ENCODE measurements at regions not wholly inside any gene's neighbourhood (a gene's known extent, or its start where the extent isn't known, plus 50 kb on each side); places are given as distances from the start of the nearest gene placed in this dataset.
"Not testable (repeated sequence)": the region's sequence is repeated elsewhere in the genome, so short reads cannot be mapped to it uniquely, and the experiment has no call there.

DNA sequence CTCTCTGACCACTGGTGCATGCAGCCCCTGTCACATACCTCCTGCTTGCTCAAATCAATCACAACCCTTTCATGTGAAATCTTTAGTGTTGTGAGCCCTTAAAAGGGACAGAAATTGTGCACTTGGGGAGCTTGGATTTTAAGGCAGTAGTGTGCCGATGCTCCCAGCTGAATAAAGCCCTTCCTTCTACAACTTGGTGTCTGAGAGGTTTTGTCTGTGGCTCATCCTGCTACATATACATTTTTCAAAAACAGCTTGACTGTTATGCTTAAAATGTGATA lies 413.8 kb downstream of the DAD1 start:
- peaks cover 30% of the 10 kb centered on the region for H3K27me3 ChIP-seq (ENCODE audit: insufficient read depth, low read length)
- RAD21 ChIA-PET (ENCODE audit: low non-redundant PET in 1 of 2, low total read pairs in 2 of 2, uncharacterized antibody in 2 of 2, unreplicated experiment in 2 of 2); H4K20me1 ChIP-seq (ENCODE audit: insufficient read depth); BruUV-seq (replicated peaks); H3K9me2 ChIP-seq (ENCODE audit: insufficient read depth); H3K36me3 ChIP-seq (ENCODE audit: control insufficient read depth in 1 of 2, insufficient read depth in 2 of 2, low read length in 2 of 2); POLR2A ChIA-PET; H3K4me2 ChIP-seq (ENCODE audit: low read length); H3K4me1 ChIP-seq (ENCODE audit: control insufficient read depth in 1 of 2, insufficient read depth in 2 of 2, low read length in 2 of 2); H3K79me2 ChIP-seq (ENCODE audit: insufficient read depth, low read length); H3K9ac ChIP-seq (ENCODE audit: low read length); intact Hi-C loops (cut with micrococcal nuclease); H2AFZ ChIP-seq (ENCODE audit: low read depth, low read length, poor library complexity, severe bottlenecking); H3K9me3 ChIP-seq (ENCODE audit: control insufficient read depth in 1 of 2, insufficient read depth in 1 of 2, low read depth in 1 of 2, low read length in 2 of 2); ATAC-seq; CTCF ChIA-PET; H3K27ac ChIP-seq (ENCODE audit: low read depth, low read length); DNase-seq (ENCODE audit: low read depth, low spot score); H3K4me3 ChIP-seq (replicated peaks in 1 of 2; ENCODE audit: low read depth in 1 of 2, low read length in 2 of 2): not testable (repeated sequence)

DNA sequence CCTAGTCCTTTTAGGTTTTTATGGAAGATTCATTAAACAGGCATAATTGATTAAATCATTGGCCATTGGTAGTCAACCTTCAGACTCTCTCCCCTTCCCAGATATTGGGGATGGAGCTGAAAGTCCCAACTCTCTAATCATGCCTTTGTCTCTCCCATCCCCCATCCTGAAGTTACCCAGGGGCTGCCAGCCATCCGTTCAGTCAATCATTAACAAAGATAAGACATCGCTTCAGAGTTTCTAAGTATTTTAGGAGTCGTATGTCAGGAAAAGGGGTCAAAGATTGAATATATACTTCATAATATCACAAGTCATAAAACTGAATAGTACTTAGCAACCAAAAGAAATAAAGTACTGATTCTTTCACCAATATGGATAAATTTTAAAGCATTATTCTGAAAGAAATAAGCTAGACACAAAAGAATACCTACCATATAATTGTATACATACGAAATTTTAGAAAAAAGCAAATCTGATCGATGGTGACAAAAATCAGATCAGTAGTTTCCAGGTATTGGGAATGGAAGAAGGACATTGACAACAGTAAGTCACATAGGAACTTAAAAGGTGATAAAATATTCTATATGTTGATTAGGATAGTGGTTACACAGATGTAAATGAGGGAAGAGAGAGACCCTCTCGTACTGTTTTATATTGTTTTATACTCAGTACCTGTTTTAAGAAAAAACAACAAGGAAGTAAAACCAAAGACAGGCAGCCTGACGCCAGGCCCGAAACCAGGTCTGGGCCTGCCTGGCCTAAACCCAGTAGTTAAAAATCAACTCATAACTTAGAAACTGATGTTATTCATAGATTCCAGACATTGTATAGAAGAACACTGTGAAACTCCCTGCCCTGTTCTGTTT lies 414.4 kb downstream of the DAD1 start:
- H2AFZ ChIP-seq (ENCODE audit: low read depth, low read length, poor library complexity, severe bottlenecking), result no peak overlapping the region
- H3K27ac ChIP-seq (ENCODE audit: low read depth, low read length), result no peak overlapping the region
- H3K9me3 ChIP-seq (ENCODE audit: control insufficient read depth in 1 of 2, insufficient read depth in 1 of 2, low read depth in 1 of 2, low read length in 2 of 2), result no peaks in the 10 kb centered on the region
- ChIA-PET CTCF (no interaction called here), POLR2A (no interaction called here), RAD21 (ENCODE audit: low non-redundant PET in 1 of 2, low total read pairs in 2 of 2, uncharacterized antibody in 2 of 2, unreplicated experiment in 2 of 2) (no interaction called here)
- no peaks in the 10 kb centered on the region for H3K9me2 ChIP-seq (ENCODE audit: insufficient read depth)
- TF ChIP-seq SP1 (IDR thresholded peaks at IDR 0.05; ENCODE audit: low read depth) (no peak), ELF1 (IDR thresholded peaks at IDR 0.05; ENCODE audit: borderline replicate concordance, low read depth) (no peak), EGR1 (IDR thresholded peaks at IDR 0.05; ENCODE audit: low read depth) (no peak), YY1 (IDR thresholded peaks at IDR 0.05; ENCODE audit: extremely low read depth, insufficient replicate concordance, low read depth, low read length) (no peak), JUND (IDR thresholded peaks at IDR 0.05) (no peak), CBX3 (IDR thresholded peaks at IDR 0.05; ENCODE audit: low read depth) (no peak), ZFX (IDR thresholded peaks at IDR 0.05) (no peak), TCF7L2 (IDR thresholded peaks at IDR 0.05; ENCODE audit: borderline replicate concordance, extremely low read depth, insufficient read depth, insufficient read length) (no peak), ZNF274 (IDR thresholded peaks at IDR 0.05; ENCODE audit: low read depth, low read length) (no peak), POLR2AphosphoS5 (IDR thresholded peaks at IDR 0.05; ENCODE audit: low read depth, low read length) (no peak)
- TF ChIP-seq, protein P1, sequence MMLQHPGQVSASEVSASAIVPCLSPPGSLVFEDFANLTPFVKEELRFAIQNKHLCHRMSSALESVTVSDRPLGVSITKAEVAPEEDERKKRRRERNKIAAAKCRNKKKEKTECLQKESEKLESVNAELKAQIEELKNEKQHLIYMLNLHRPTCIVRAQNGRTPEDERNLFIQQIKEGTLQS (IDR thresholded peaks at IDR 0.05), result no peak
- TF ChIP-seq, protein P2, sequence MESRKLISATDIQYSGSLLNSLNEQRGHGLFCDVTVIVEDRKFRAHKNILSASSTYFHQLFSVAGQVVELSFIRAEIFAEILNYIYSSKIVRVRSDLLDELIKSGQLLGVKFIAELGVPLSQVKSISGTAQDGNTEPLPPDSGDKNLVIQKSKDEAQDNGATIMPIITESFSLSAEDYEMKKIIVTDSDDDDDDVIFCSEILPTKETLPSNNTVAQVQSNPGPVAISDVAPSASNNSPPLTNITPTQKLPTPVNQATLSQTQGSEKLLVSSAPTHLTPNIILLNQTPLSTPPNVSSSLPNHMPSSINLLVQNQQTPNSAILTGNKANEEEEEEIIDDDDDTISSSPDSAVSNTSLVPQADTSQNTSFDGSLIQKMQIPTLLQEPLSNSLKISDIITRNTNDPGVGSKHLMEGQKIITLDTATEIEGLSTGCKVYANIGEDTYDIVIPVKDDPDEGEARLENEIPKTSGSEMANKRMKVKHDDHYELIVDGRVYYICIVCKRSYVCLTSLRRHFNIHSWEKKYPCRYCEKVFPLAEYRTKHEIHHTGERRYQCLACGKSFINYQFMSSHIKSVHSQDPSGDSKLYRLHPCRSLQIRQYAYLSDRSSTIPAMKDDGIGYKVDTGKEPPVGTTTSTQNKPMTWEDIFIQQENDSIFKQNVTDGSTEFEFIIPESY (IDR thresholded peaks at IDR 0.05; ENCODE audit: extremely low read depth, insufficient replicate concordance, low read length), result no peak
- TF ChIP-seq, protein P3, sequence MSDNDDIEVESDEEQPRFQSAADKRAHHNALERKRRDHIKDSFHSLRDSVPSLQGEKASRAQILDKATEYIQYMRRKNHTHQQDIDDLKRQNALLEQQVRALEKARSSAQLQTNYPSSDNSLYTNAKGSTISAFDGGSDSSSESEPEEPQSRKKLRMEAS (IDR thresholded peaks at IDR 0.05), result no peak
- TF ChIP-seq, protein P4, sequence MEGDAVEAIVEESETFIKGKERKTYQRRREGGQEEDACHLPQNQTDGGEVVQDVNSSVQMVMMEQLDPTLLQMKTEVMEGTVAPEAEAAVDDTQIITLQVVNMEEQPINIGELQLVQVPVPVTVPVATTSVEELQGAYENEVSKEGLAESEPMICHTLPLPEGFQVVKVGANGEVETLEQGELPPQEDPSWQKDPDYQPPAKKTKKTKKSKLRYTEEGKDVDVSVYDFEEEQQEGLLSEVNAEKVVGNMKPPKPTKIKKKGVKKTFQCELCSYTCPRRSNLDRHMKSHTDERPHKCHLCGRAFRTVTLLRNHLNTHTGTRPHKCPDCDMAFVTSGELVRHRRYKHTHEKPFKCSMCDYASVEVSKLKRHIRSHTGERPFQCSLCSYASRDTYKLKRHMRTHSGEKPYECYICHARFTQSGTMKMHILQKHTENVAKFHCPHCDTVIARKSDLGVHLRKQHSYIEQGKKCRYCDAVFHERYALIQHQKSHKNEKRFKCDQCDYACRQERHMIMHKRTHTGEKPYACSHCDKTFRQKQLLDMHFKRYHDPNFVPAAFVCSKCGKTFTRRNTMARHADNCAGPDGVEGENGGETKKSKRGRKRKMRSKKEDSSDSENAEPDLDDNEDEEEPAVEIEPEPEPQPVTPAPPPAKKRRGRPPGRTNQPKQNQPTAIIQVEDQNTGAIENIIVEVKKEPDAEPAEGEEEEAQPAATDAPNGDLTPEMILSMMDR (IDR thresholded peaks at IDR 0.05 in 2 of 3, conservative IDR thresholded peaks at IDR 0.05 in 1 of 3; ENCODE audit: borderline replicate concordance in 1 of 3, insufficient read depth in 1 of 3, low read depth in 2 of 3, low read length in 2 of 3), result no peak
- no peak overlapping the region for H3K4me3 ChIP-seq (replicated peaks in 1 of 2; ENCODE audit: low read depth in 1 of 2, low read length in 2 of 2)
- no TSS peak for BruUV-seq (replicated peaks)
- H3K27me3 ChIP-seq (ENCODE audit: insufficient read depth, low read length), result peaks cover 29% of the 10 kb centered on the region
- H3K4me2 ChIP-seq (ENCODE audit: low read length), result no peak overlapping the region
- intact Hi-C loops (cut with micrococcal nuclease), result no loop called here
- H3K4me1 ChIP-seq (ENCODE audit: control insufficient read depth in 1 of 2, insufficient read depth in 2 of 2, low read length in 2 of 2), result no peaks in the 10 kb centered on the region
- H3K9ac ChIP-seq (ENCODE audit: low read length), result no peak overlapping the region
- no peak for DNase-seq (ENCODE audit: low read depth, low spot score)
- H3K79me2 ChIP-seq (ENCODE audit: insufficient read depth, low read length), result no peaks in the 10 kb centered on the region
- no peak for ATAC-seq
- H4K20me1 ChIP-seq (ENCODE audit: insufficient read depth), result no peaks in the 10 kb centered on the region
- H3K36me3 ChIP-seq (ENCODE audit: control insufficient read depth in 1 of 2, insufficient read depth in 2 of 2, low read length in 2 of 2), result no peaks in the 10 kb centered on the region
